ENCODE measurements at regions not wholly inside any gene's neighbourhood (a gene's known extent, or its start where the extent isn't known, plus 50 kb on each side); places are given as distances from the start of the nearest gene placed in this dataset.

- Histone ChIP-seq H3K9ac (ENCODE audit: low read length) (no peak overlapping the region), H3K4me3 (ENCODE audit: insufficient read depth, low read depth, low read length) (no peak overlapping the region), H3K27me3 (ENCODE audit: insufficient read depth, low read length) (no peaks in the 10 kb centered on the region), H2AFZ (ENCODE audit: low read depth, low read length) (no peak overlapping the region), H3K9me3 (ENCODE audit: insufficient read depth, low read depth, low read length) (no peaks in the 10 kb centered on the region), H3K4me1 (ENCODE audit: insufficient read depth, low read length) (no peaks in the 10 kb centered on the region), H3K27ac (ENCODE audit: low read depth, low read length) (no peak overlapping the region), H3K79me2 (ENCODE audit: insufficient read depth, low read length) (no peaks in the 10 kb centered on the region), H3K4me2 (ENCODE audit: low read length) (no peak overlapping the region), H3K36me3 (ENCODE audit: insufficient read depth, low read length) (no peaks in the 10 kb centered on the region), H4K20me1 (ENCODE audit: insufficient read depth, low read length) (no peaks in the 10 kb centered on the region)
- TF ChIP-seq CTCF (IDR thresholded peaks at IDR 0.05; ENCODE audit: insufficient read depth, low read depth, low read length), result no peak
- no peak for TF ChIP-seq EZH2 (IDR thresholded peaks at IDR 0.05; ENCODE audit: insufficient read depth, low read length)
- H3K36me3 Mint-ChIP-seq (ENCODE audit: low read depth, unreplicated experiment), result no peaks in the 10 kb centered on the region
- no peak for DNase-seq (ENCODE audit: low read depth)
- H3K4me1 Mint-ChIP-seq (ENCODE audit: low read depth, unreplicated experiment), result peaks cover 4% of the 10 kb centered on the region
- peaks cover 3% of the 10 kb centered on the region for H3K9me3 Mint-ChIP-seq (ENCODE audit: unreplicated experiment)
- peaks cover 20% of the 10 kb centered on the region for H3K27me3 Mint-ChIP-seq (ENCODE audit: low read depth, unreplicated experiment)
- FAIRE-seq, result no peak
- no peak overlapping the region for H3K4me3 Mint-ChIP-seq (ENCODE audit: unreplicated experiment)
- no peak overlapping the region for H3K27ac Mint-ChIP-seq (ENCODE audit: unreplicated experiment)
Observed at GRCh38 chr16:79298476-79298875, 302.1 kb downstream of the MAF start.

- Histone ChIP-seq H3K27me3 (ENCODE audit: insufficient read depth, low read length) (no peaks in the 10 kb centered on the region), H3K4me1 (ENCODE audit: insufficient read depth, low read length) (no peaks in the 10 kb centered on the region), H4K20me1 (ENCODE audit: insufficient read depth, low read length) (no peaks in the 10 kb centered on the region), H3K9ac (ENCODE audit: low read length) (no peak overlapping the region), H3K4me2 (ENCODE audit: low read length) (no peak overlapping the region), H3K27ac (ENCODE audit: low read depth, low read length) (no peak overlapping the region), H3K9me3 (ENCODE audit: insufficient read depth, low read depth, low read length) (no peaks in the 10 kb centered on the region), H3K79me2 (ENCODE audit: insufficient read depth, low read length) (no peaks in the 10 kb centered on the region), H2AFZ (ENCODE audit: low read depth, low read length) (no peak overlapping the region), H3K36me3 (ENCODE audit: insufficient read depth, low read length) (no peaks in the 10 kb centered on the region), H3K4me3 (ENCODE audit: insufficient read depth, low read depth, low read length) (no peak overlapping the region)
- Mint-ChIP-seq H3K36me3 (ENCODE audit: low read depth, unreplicated experiment) (no peaks in the 10 kb centered on the region), H3K4me1 (ENCODE audit: low read depth, unreplicated experiment) (peaks cover 4% of the 10 kb centered on the region), H3K27ac (ENCODE audit: unreplicated experiment) (no peak overlapping the region), H3K9me3 (ENCODE audit: unreplicated experiment) (peaks cover 3% of the 10 kb centered on the region), H3K27me3 (ENCODE audit: low read depth, unreplicated experiment) (peaks cover 14% of the 10 kb centered on the region), H3K4me3 (ENCODE audit: unreplicated experiment) (no peak overlapping the region)
- TF ChIP-seq EZH2 (IDR thresholded peaks at IDR 0.05; ENCODE audit: insufficient read depth, low read length), result no peak
- DNase-seq (ENCODE audit: low read depth) (no peak), FAIRE-seq (no peak)
Observed at GRCh38 chr16:79297805-79298204, 302.7 kb downstream of the MAF start.

- Mint-ChIP-seq H3K27ac (ENCODE audit: unreplicated experiment) (no peak overlapping the region), H3K27me3 (ENCODE audit: low read depth, unreplicated experiment) (peaks cover 8% of the 10 kb centered on the region), H3K36me3 (ENCODE audit: low read depth, unreplicated experiment) (no peaks in the 10 kb centered on the region), H3K4me3 (ENCODE audit: unreplicated experiment) (no peak overlapping the region), H3K9me3 (ENCODE audit: unreplicated experiment) (peaks cover 3% of the 10 kb centered on the region), H3K4me1 (ENCODE audit: low read depth, unreplicated experiment) (peaks cover 4% of the 10 kb centered on the region)
- Histone ChIP-seq H3K4me3 (ENCODE audit: insufficient read depth, low read depth, low read length) (no peak overlapping the region), H3K4me2 (ENCODE audit: low read length) (no peak overlapping the region), H4K20me1 (ENCODE audit: insufficient read depth, low read length) (no peaks in the 10 kb centered on the region), H3K27ac (ENCODE audit: low read depth, low read length) (no peak overlapping the region), H3K36me3 (ENCODE audit: insufficient read depth, low read length) (no peaks in the 10 kb centered on the region), H3K9ac (ENCODE audit: low read length) (no peak overlapping the region), H3K4me1 (ENCODE audit: insufficient read depth, low read length) (no peaks in the 10 kb centered on the region), H3K27me3 (ENCODE audit: insufficient read depth, low read length) (no peaks in the 10 kb centered on the region), H2AFZ (ENCODE audit: low read depth, low read length) (no peak overlapping the region), H3K79me2 (ENCODE audit: insufficient read depth, low read length) (no peaks in the 10 kb centered on the region), H3K9me3 (ENCODE audit: insufficient read depth, low read depth, low read length) (no peaks in the 10 kb centered on the region)
- FAIRE-seq, result no peak
- DNase-seq (ENCODE audit: low read depth), result no peak
- TF ChIP-seq CTCF (IDR thresholded peaks at IDR 0.05; ENCODE audit: insufficient read depth, low read depth, low read length), result no peak
- no peak for TF ChIP-seq EZH2 (IDR thresholded peaks at IDR 0.05; ENCODE audit: insufficient read depth, low read length)
Observed at GRCh38 chr16:79297296-79297695, 303.2 kb downstream of the MAF start.
